A549 (cell line): ENCODE measurements at regions not wholly inside any gene's neighbourhood (a gene's known extent, or its start where the extent isn't known, plus 50 kb on each side); places are given as distances from the start of the nearest gene placed in this dataset.

Experiments used
- ATAC-seq, 2 experiments: fragments of 200-7000 bp in 1 of 2; fragments of >200 bp in 1 of 2; cut with Nextera tagmentation in 1 of 2; cut with Tn5 transposase in 1 of 2; 3 replicates each; pipeline versions ENCODE4 v1.8.0 to v1.9.1; 2018 to 2020; ENCODE audit warnings: mild to moderate bottlenecking in 1 of 2, moderate library complexity in 1 of 2
- CTCF ChIA-PET: fragments of 300-600 bp; sonication (Branson Sonifier 250); formaldehyde crosslinking; extraction: SDS; loops from one replicate; lab custom pipeline; 2021; ENCODE audit warnings: antibody characterized with exemption, inconsistent platforms; lab: Yijun Ruan, JAX
- POLR2A ChIA-PET: fragments of 350-600 bp; formaldehyde crosslinking; extraction: SDS; loops from one replicate; lab custom pipeline; 2021; ENCODE audit warnings: antibody characterized with exemption, inconsistent platforms; lab: Yijun Ruan, JAX
- DNase-seq, 2 experiments: peaks; one replicate each; pipeline versions ENCODE4 v3.0.0 to v3.0.0-alpha.2; 2011 to 2016; ENCODE audit warnings: low read depth in 1 of 2, low spot score in 1 of 2
- FAIRE-seq: peaks from 2 replicates; lab custom pipeline; 2011; peaks lifted over from hg19 to GRCh38; lab: Jason Lieb, UNC
- H3K27ac ChIP-seq, 2 experiments: fragments of >200 bp; sonication (Bioruptor Twin); formaldehyde crosslinking; 3 replicates each; pipeline ENCODE4 v1.5.1; 2016 to 2017
- H3K4me1 ChIP-seq: fragments of >200 bp; sonication (Bioruptor Twin); formaldehyde crosslinking; 3 replicates; pipeline ENCODE4 v1.6.1; 2016
- H3K4me2 ChIP-seq: fragments of >200 bp; sonication (Bioruptor Twin); formaldehyde crosslinking; 3 replicates; pipeline ENCODE4 v1.6.1; 2016
- H3K4me3 ChIP-seq: fragments of >200 bp; sonication (Bioruptor Twin); formaldehyde crosslinking; 3 replicates; pipeline ENCODE4 v1.5.1; 2016
- H3K9me3 ChIP-seq: fragments of >200 bp; sonication (Bioruptor Twin); formaldehyde crosslinking; 3 replicates; pipeline ENCODE4 v1.6.1; 2016
- BCL3 ChIP-seq: fragments of >200 bp; sonication (Bioruptor Twin); formaldehyde crosslinking; IDR thresholded peaks from 3 replicates; pipeline ENCODE4 v1.6.1; 2016
- BHLHE40 ChIP-seq: IDR thresholded peaks from 2 replicates; pipeline ENCODE4 v1.6.1; 2012; ENCODE audit warnings: low read depth, low read length, inconsistent platforms
- CBX2 ChIP-seq: fragments of 200-600 bp; sonication (generic); IDR thresholded peaks from 2 replicates; pipeline ENCODE4 v1.6.1; 2016; ENCODE audit warnings: low read depth, mild to moderate bottlenecking, borderline replicate concordance
- CBX8 ChIP-seq: fragments of 200-600 bp; sonication (generic); IDR thresholded peaks from 2 replicates; pipeline ENCODE4 v1.6.1; 2016
- CEBPB ChIP-seq, 2 experiments: fragments of >200 bp in 1 of 2; sonication (Bioruptor Twin) in 1 of 2; formaldehyde crosslinking in 1 of 2; IDR thresholded peaks; 2 replicates each; pipeline ENCODE4 v1.6.1; 2012 to 2016
- CHD4 ChIP-seq: fragments of 200-600 bp; sonication (generic); IDR thresholded peaks from 2 replicates; pipeline ENCODE4 v1.6.1; 2016; ENCODE audit warnings: antibody characterized with exemption, mild to moderate bottlenecking, borderline replicate concordance
- EHMT2 ChIP-seq: fragments of 200-600 bp; sonication (generic); IDR thresholded peaks from 2 replicates; pipeline ENCODE4 v1.6.1; 2016; ENCODE audit warnings: antibody characterized with exemption, low read depth, mild to moderate bottlenecking, moderate library complexity
- ESRRA ChIP-seq: fragments of 150-350 bp; IDR thresholded peaks from 2 replicates; pipeline ENCODE4 v1.6.1; 2014; ENCODE audit warnings: mild to moderate bottlenecking, low read length, borderline replicate concordance
- GATA3 ChIP-seq: IDR thresholded peaks from 2 replicates; pipeline ENCODE4 v1.6.1; 2012; ENCODE audit warnings: borderline replicate concordance
- HDAC2 ChIP-seq: fragments of 200-600 bp; sonication (generic); IDR thresholded peaks from 2 replicates; pipeline ENCODE4 v1.6.1; 2016
- HEYL ChIP-seq: fragments of 250-450 bp; sonication (Bioruptor Pico); IDR thresholded peaks from 2 replicates; pipeline ENCODE4 v1.8.0; 2021; ENCODE audit warnings: mild to moderate bottlenecking, moderate library complexity
- HMGXB4 ChIP-seq: fragments of 250-450 bp; sonication (Bioruptor Pico); IDR thresholded peaks from 2 replicates; pipeline ENCODE4 v1.5.0; 2021; ENCODE audit warnings: mild to moderate bottlenecking, moderate library complexity, borderline replicate concordance
- HOXA7 ChIP-seq: fragments of 250-450 bp; sonication (Bioruptor Pico); IDR thresholded peaks from 2 replicates; pipeline ENCODE4 v1.5.0; 2020; ENCODE audit warnings: mild to moderate bottlenecking, moderate library complexity
- HOXB13 ChIP-seq: fragments of 250-450 bp; sonication (Bioruptor Pico); IDR thresholded peaks from 2 replicates; pipeline ENCODE4 v1.5.0; 2020; ENCODE audit warnings: low read depth, mild to moderate bottlenecking, moderate library complexity
- HOXB5 ChIP-seq: fragments of 250-450 bp; sonication (Bioruptor Pico); IDR thresholded peaks from 2 replicates; pipeline ENCODE4 v1.5.0; 2020; ENCODE audit warnings: mild to moderate bottlenecking, moderate library complexity
- JUNB ChIP-seq: fragments of >200 bp; sonication (Bioruptor Twin); formaldehyde crosslinking; IDR thresholded peaks from 2 replicates; pipeline ENCODE4 v1.6.1; 2016
- KDM5A ChIP-seq: fragments of 200-600 bp; sonication (generic); IDR thresholded peaks from 2 replicates; pipeline ENCODE4 v1.6.1; 2016; ENCODE audit warnings: antibody characterized with exemption, mild to moderate bottlenecking
- NFE2L2 ChIP-seq: fragments of 150-350 bp; conservative IDR thresholded peaks from 2 replicates; pipeline ENCODE4 v1.6.1; 2014; ENCODE audit warnings: low read length
- NR3C1 ChIP-seq: fragments of >200 bp; sonication (Bioruptor Twin); formaldehyde crosslinking; IDR thresholded peaks from 3 replicates; pipeline ENCODE4 v1.6.1; 2017
- PBX3 ChIP-seq: IDR thresholded peaks from 2 replicates; pipeline ENCODE4 v1.6.1; 2012
- PHF8 ChIP-seq: fragments of 200-600 bp; sonication (generic); IDR thresholded peaks from 2 replicates; pipeline ENCODE4 v1.6.1; 2016; ENCODE audit warnings: low read depth, mild to moderate bottlenecking, antibody characterized with exemption, moderate library complexity, borderline replicate concordance
- POLR2A ChIP-seq: IDR thresholded peaks from 2 replicates; pipeline ENCODE4 v1.6.1; 2012; ENCODE audit warnings: mild to moderate bottlenecking, low read length
- POLR2AphosphoS2 ChIP-seq: conservative IDR thresholded peaks from 2 replicates; pipeline ENCODE4 v1.6.1; 2012; ENCODE audit warnings: low read length, improper control_type of control experiment, inconsistent platforms
- RAD21 ChIP-seq, 2 experiments: fragments of >200 bp in 1 of 2; sonication (Bioruptor Twin) in 1 of 2; formaldehyde crosslinking in 1 of 2; IDR thresholded peaks in 1 of 2; conservative IDR thresholded peaks in 1 of 2; 2 replicates in 1 of 2; 3 replicates in 1 of 2; pipeline ENCODE4 v1.6.1; 2012 to 2018; ENCODE audit warnings: inconsistent platforms in 1 of 2
- RCOR1 ChIP-seq: fragments of 150-350 bp; IDR thresholded peaks from 2 replicates; pipeline ENCODE4 v1.6.1; 2014; ENCODE audit warnings: antibody characterized with exemption, low read length, low read depth
- RNF2 ChIP-seq: fragments of 200-600 bp; sonication (generic); IDR thresholded peaks from 2 replicates; pipeline ENCODE4 v1.6.1; 2016; ENCODE audit warnings: low read depth, mild to moderate bottlenecking, antibody characterized with exemption, moderate library complexity, borderline replicate concordance
- SMC3 ChIP-seq: fragments of >200 bp; sonication (Bioruptor Twin); formaldehyde crosslinking; IDR thresholded peaks from 3 replicates; pipeline ENCODE4 v1.6.1; 2018; ENCODE audit warnings: inconsistent platforms
- SREBF2 ChIP-seq: fragments of 450-650 bp; IDR thresholded peaks from 2 replicates; pipeline ENCODE4 v1.6.1; 2014; ENCODE audit warnings: mild to moderate bottlenecking, moderate library complexity
- TP53 ChIP-seq: fragments of 250-450 bp; sonication (Bioruptor Pico); IDR thresholded peaks from 2 replicates; pipeline ENCODE4 v1.5.0; 2021; ENCODE audit warnings: mild to moderate bottlenecking, moderate library complexity
- USF2 ChIP-seq: fragments of 450-650 bp; IDR thresholded peaks from 2 replicates; pipeline ENCODE4 v1.6.1; 2014; ENCODE audit warnings: antibody characterized with exemption
- ZC3H11A ChIP-seq: fragments of 450-650 bp; IDR thresholded peaks from 2 replicates; pipeline ENCODE4 v1.6.1; 2014; ENCODE audit warnings: antibody characterized with exemption, mild to moderate bottlenecking
- ZNF302 ChIP-seq: fragments of 250-450 bp; sonication (Bioruptor Pico); IDR thresholded peaks from 2 replicates; pipeline ENCODE4 v1.9.0; 2021; ENCODE audit warnings: inconsistent platforms, mild to moderate bottlenecking, moderate library complexity
- WGBS: methylation state at CpG from one replicate; pipeline ENCODE4 v1.1.6; 2017; ENCODE audit errors: missing lambda C conversion rate; 5-methylcytosine and 5-hydroxymethylcytosine counted together

GRCh38 chr1:87935130-87935529 lies 606.5 kb downstream of the LMO4 start:
- ATAC-seq (no peak), DNase-seq (no peak), FAIRE-seq (no peak)
- no peak overlapping the region for H3K4me2 ChIP-seq
- peaks cover 4% of the 10 kb centered on the region; the same call in 1 of the 3 replicates for H3K4me1 ChIP-seq
- no peaks in the 10 kb centered on the region for H3K9me3 ChIP-seq
- no peak overlapping the region for H3K4me3 ChIP-seq
- POLR2A ChIA-PET = no interaction called here
- CTCF ChIA-PET = no interaction called here
- no peak for TF ChIP-seq CEBPB (IDR thresholded peaks at IDR 0.05)
- no peak for TF ChIP-seq HOXB5 (CRISPR knock-in tag)
- no peak for TF ChIP-seq PHF8
- no peak for TF ChIP-seq HEYL (CRISPR knock-in tag)
- TF ChIP-seq SMC3 = no peak
- no peak for TF ChIP-seq BHLHE40
- TF ChIP-seq EHMT2 = no peak
- no peak for TF ChIP-seq NFE2L2
- H3K27ac ChIP-seq = no peak overlapping the region
- 92% methylated on average over 2 of the region's 2 CpGs for WGBS

- peaks cover 17% of the 10 kb centered on the region for H3K4me1 ChIP-seq
- no peak overlapping the region for H3K4me3 ChIP-seq
- WGBS = 77% methylated on average over 3 of the region's 3 CpGs
- H3K9me3 ChIP-seq = no peaks in the 10 kb centered on the region
- ChIA-PET CTCF (interaction anchor here (1.0 kb wide), 1 partner anchor 13 kb away, joined by 3 read pairs; no protein-coding TSS in a partner anchor), POLR2A (no interaction called here)
- TF ChIP-seq RNF2 (no peak), RCOR1 (no peak), POLR2A (no peak), POLR2AphosphoS2 (no peak), CBX2 (no peak), HOXB13 (CRISPR knock-in tag) (no peak), GATA3 (no peak), ZNF302 (CRISPR knock-in tag) (no peak), CBX8 (no peak), PBX3 (no peak), SREBF2 (no peak), EHMT2 (no peak), HOXA7 (CRISPR knock-in tag) (no peak), HDAC2 (no peak), RAD21 (conservative IDR thresholded peaks at IDR 0.05 in 1 of 2, IDR thresholded peaks at IDR 0.05 in 1 of 2) (no peak)
- FAIRE-seq = no peak
- H3K4me2 ChIP-seq = no peak overlapping the region
- H3K27ac ChIP-seq = no peak overlapping the region
- no peak for ATAC-seq
- DNase-seq = no peak
Observed at GRCh38 chr1:87937831-87938395, 609.2 kb downstream of the LMO4 start.

GRCh38 chr1:87938631-87939030 lies 610.0 kb downstream of the LMO4 start:
- Histone ChIP-seq H3K4me1 (peaks cover 17% of the 10 kb centered on the region), H3K4me2 (no peak overlapping the region)
- TF ChIP-seq HOXB5 (CRISPR knock-in tag) (no peak), HOXB13 (CRISPR knock-in tag) (no peak), CHD4 (no peak), PBX3 (no peak), BCL3 (no peak), ZC3H11A (no peak), KDM5A (no peak), ESRRA (no peak), HMGXB4 (CRISPR knock-in tag) (no peak), TP53 (CRISPR knock-in tag) (no peak), EHMT2 (no peak), JUNB (no peak), USF2 (no peak), NR3C1 (no peak)
- TF ChIP-seq, all 56 proteins: peak for 0
- ChIA-PET POLR2A (no interaction called here), CTCF (interaction anchor here (1.0 kb wide), 1 partner anchor 12 kb away, joined by 3 read pairs; no protein-coding TSS in a partner anchor)
- no peak for ATAC-seq
- Histone ChIP-seq H3K4me3 (no peak overlapping the region), H3K27ac (no peak overlapping the region), H3K9me3 (no peaks in the 10 kb centered on the region)
- WGBS = 69% methylated on average over 2 of the region's 2 CpGs
- no peak for DNase-seq
- no peak for FAIRE-seq
